ENCODE measurements at regions not wholly inside any gene's neighbourhood (a gene's known extent, or its start where the extent isn't known, plus 50 kb on each side); places are given as distances from the start of the nearest gene placed in this dataset.

DNA sequence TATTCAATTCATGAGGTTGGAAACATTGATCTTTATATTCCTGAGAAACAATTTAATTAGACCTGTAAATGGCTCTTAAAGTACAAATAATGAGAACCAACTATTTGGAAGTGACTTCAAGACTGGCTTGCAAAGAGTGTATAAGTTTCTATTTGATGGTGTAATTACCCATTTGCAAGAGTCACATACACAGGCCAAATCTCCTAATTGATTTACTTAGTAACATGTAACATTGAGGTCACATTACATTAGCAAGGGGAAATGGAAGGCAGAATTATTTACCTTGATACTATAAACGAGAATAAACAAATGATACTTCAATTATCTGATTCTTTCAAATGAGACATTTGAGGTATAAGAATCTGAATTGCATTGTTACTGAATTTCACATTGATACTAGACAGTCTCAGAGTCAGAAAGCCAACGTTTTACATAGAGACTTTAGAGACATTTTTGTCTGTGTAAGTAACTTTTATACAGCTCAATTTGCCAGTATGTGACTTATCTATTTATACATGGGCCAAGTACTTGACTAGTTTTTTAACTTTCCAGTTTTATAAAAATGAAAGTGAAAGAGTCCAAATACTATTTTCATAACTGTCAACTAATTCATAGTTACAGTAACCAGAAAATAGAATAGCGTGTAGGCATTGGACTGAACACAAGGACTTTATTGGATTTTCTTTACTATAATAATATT is 95.6 kb upstream of the RFC3 start (continued):
- TF ChIP-seq SIX5 (IDR thresholded peaks at IDR 0.05; ENCODE audit: low read depth, low read length, severe bottlenecking) (no peak), EP300 (IDR thresholded peaks at IDR 0.05; ENCODE audit: borderline replicate concordance in 1 of 2, control insufficient read depth in 1 of 2, low read depth in 2 of 2, low read length in 2 of 2) (0 out of 4 replicates have a peak, but pooled peaks have one; percentile 15 to 49), IKZF1 (conservative IDR thresholded peaks at IDR 0.05) (no peak), SREBF2 (IDR thresholded peaks at IDR 0.05; ENCODE audit: low read length) (no peak), CEBPZ (IDR thresholded peaks at IDR 0.05; ENCODE audit: low read depth, low read length) (no peak), TARDBP (IDR thresholded peaks at IDR 0.05; ENCODE audit: borderline replicate concordance) (no peak), RBBP5 (conservative IDR thresholded peaks at IDR 0.05) (no peak), ZBTB40 (IDR thresholded peaks at IDR 0.05; ENCODE audit: borderline replicate concordance) (no peak), RFX5 (IDR thresholded peaks at IDR 0.05; ENCODE audit: low read depth, low read length) (no peak), NR2C1 (IDR thresholded peaks at IDR 0.05) (no peak)
- TF ChIP-seq, protein P1, sequence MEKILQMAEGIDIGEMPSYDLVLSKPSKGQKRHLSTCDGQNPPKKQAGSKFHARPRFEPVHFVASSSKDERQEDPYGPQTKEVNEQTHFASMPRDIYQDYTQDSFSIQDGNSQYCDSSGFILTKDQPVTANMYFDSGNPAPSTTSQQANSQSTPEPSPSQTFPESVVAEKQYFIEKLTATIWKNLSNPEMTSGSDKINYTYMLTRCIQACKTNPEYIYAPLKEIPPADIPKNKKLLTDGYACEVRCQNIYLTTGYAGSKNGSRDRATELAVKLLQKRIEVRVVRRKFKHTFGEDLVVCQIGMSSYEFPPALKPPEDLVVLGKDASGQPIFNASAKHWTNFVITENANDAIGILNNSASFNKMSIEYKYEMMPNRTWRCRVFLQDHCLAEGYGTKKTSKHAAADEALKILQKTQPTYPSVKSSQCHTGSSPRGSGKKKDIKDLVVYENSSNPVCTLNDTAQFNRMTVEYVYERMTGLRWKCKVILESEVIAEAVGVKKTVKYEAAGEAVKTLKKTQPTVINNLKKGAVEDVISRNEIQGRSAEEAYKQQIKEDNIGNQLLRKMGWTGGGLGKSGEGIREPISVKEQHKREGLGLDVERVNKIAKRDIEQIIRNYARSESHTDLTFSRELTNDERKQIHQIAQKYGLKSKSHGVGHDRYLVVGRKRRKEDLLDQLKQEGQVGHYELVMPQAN (conservative IDR thresholded peaks at IDR 0.05): no peak
- TF ChIP-seq, protein P2, sequence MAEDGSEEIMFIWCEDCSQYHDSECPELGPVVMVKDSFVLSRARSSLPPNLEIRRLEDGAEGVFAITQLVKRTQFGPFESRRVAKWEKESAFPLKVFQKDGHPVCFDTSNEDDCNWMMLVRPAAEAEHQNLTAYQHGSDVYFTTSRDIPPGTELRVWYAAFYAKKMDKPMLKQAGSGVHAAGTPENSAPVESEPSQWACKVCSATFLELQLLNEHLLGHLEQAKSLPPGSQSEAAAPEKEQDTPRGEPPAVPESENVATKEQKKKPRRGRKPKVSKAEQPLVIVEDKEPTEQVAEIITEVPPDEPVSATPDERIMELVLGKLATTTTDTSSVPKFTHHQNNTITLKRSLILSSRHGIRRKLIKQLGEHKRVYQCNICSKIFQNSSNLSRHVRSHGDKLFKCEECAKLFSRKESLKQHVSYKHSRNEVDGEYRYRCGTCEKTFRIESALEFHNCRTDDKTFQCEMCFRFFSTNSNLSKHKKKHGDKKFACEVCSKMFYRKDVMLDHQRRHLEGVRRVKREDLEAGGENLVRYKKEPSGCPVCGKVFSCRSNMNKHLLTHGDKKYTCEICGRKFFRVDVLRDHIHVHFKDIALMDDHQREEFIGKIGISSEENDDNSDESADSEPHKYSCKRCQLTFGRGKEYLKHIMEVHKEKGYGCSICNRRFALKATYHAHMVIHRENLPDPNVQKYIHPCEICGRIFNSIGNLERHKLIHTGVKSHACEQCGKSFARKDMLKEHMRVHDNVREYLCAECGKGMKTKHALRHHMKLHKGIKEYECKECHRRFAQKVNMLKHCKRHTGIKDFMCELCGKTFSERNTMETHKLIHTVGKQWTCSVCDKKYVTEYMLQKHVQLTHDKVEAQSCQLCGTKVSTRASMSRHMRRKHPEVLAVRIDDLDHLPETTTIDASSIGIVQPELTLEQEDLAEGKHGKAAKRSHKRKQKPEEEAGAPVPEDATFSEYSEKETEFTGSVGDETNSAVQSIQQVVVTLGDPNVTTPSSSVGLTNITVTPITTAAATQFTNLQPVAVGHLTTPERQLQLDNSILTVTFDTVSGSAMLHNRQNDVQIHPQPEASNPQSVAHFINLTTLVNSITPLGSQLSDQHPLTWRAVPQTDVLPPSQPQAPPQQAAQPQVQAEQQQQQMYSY (CRISPR knock-in tag; IDR thresholded peaks at IDR 0.05): no peak
- TF ChIP-seq, protein P3, sequence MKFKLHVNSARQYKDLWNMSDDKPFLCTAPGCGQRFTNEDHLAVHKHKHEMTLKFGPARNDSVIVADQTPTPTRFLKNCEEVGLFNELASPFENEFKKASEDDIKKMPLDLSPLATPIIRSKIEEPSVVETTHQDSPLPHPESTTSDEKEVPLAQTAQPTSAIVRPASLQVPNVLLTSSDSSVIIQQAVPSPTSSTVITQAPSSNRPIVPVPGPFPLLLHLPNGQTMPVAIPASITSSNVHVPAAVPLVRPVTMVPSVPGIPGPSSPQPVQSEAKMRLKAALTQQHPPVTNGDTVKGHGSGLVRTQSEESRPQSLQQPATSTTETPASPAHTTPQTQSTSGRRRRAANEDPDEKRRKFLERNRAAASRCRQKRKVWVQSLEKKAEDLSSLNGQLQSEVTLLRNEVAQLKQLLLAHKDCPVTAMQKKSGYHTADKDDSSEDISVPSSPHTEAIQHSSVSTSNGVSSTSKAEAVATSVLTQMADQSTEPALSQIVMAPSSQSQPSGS (IDR thresholded peaks at IDR 0.05; ENCODE audit: low read length): peak; percentile 28; the same call in 1 of the 2 replicates

Measured in GM12878 (cell line).